HG03460 (cell line): ENCODE measurements at regions not wholly inside any gene's neighbourhood (a gene's known extent, or its start where the extent isn't known, plus 50 kb on each side); places are given as distances from the start of the nearest gene placed in this dataset.
"Not testable (repeated sequence)": the region's sequence is repeated elsewhere in the genome, so short reads cannot be mapped to it uniquely, and the experiment has no call there.

Experiments used
- ATAC-seq: cut with Tn5 transposase; IDR thresholded peaks from one replicate; pipeline ENCODE4 v1.9.1; 2021; ENCODE audit not compliant: unreplicated experiment

GRCh38 chr4:82248903-82249632, 124.7 kb downstream of the HNRNPD start:
- no peak for ATAC-seq

GRCh38 chr4:82247629-82248028, 126.2 kb downstream of the HNRNPD start:
- ATAC-seq = no peak

- ATAC-seq = no peak
Measured at GRCh38 chr4:82247171-82247570, 126.6 kb downstream of the HNRNPD start.

GRCh38 chr4:82241534-82241933, 132.3 kb downstream of the HNRNPD start:
- no peak for ATAC-seq

DNA sequence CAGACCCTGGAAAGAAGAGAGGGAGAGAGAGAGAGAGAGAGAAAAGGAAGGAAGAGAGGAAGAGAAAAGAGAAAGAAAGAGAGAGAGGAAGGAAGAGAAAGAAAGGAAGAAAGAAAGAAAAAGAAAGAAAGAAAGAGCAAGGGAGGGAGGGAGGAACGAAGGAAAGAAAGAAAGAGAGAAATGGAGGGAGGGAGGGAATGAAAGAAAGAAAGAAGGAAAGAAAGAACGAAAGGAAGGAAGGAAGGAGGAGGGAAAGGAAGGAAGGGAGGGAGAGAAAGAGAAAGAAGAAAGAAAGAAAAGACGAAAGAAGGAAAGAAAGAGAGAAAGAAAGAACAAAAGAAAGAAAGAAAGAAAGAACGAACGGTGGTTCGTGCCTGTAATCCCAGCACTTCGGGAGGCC, 133.4 kb downstream of the HNRNPD start:
- ATAC-seq = no peak

GRCh38 chr4:82237142-82237541, 136.6 kb downstream of the HNRNPD start:
- not testable (repeated sequence) for ATAC-seq

DNA sequence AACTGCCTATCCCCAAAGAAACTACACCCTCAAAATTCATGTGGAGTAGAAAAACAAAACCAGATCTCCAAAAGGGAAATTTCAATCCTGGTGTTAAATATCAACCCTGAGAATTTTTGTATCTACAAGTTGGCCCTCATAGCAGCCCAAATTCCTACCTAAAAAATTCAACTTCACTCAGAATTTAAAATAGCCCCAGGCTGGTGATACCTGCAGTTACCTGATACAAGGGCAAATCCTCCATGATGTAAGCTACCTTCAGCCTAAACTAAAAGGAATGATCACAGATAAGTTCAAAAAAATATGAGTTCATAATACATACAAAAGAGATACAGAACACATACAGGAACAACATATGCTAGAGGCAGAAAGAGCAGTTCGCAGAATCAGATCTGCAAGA, 138.4 kb downstream of the HNRNPD start:
- no peak for ATAC-seq

DNA sequence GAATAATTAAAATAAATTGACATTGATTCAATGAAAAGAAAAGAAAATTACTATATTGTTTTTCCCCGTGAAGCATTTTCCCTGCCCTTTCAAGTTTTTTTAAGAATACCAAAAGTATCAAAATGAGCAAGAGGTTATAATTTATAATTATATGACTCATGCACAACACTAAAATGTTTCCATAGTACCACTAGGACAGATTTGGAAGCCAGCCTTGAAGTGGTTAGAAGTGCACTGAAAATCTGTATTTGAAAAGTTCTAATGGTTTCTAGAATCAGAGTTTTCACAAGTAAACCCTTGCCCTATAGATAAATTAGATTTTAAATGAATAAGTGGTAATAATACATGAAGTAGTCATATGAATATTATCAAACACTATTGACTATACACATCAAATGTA, 140.9 kb downstream of the HNRNPD start:
- no peak for ATAC-seq

DNA sequence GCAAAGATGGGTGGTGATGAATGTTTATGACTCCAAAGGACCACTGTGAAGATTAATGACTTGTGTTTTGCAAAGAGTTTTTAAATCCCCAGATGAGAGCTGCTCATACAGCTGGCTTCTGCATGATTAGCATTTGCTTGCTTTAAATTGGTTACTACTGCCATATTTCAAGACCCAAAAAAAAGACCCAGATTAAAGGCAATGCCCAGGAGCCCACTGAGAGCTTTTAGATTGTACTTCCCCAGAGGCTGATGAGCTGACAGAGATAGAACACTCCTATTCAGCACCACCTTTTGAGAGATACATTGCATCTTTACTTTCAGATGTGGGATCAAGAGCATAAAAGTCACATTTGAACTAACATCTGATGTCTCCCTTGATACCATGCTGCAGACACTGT, 142.0 kb downstream of the HNRNPD start:
- no peak for ATAC-seq

GRCh38 chr4:82230306-82230705, 143.5 kb downstream of the HNRNPD start:
- ATAC-seq = no peak

DNA sequence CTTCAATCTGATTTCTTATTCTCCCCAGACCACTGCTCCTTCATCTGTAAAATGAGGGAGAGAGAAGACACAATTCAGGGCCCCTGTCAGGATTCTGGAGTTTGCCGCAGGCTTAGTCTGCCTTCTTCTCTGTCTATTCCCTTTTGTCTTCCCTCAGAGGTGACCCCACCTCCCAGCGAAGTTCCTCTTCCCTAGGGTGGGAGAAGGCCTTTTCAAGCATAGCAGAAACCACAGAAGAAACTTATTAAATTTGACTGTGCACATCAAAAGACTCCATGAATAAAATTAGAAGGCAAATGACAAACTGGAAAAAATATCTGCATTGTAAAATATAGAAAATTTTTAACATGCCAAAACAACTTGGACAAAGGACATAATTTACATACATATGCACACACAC, 148.8 kb downstream of the HNRNPD start:
- no peak for ATAC-seq

- no peak for ATAC-seq
Measured at GRCh38 chr4:82223715-82224114, 150.1 kb downstream of the HNRNPD start.

DNA sequence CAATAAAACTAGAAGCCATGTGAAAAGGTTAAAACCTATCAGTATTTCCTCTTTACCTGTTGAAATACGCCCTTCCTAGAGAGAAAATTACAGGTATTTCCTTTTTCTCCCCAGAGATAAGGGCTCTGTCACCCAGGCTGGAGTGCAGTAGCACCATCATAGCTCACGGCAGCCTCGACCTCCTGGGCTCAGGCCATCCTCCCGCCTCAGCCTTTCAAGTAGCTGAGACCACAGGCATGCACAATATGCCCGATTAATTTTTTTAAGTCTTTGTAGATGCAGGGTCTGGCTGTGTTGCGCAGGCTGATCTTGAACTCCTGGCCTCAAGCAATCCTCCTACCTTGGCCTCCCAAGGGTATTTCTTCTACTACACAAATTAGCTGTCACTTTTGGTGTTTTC, 154.4 kb downstream of the HNRNPD start:
- no peak for ATAC-seq

DNA sequence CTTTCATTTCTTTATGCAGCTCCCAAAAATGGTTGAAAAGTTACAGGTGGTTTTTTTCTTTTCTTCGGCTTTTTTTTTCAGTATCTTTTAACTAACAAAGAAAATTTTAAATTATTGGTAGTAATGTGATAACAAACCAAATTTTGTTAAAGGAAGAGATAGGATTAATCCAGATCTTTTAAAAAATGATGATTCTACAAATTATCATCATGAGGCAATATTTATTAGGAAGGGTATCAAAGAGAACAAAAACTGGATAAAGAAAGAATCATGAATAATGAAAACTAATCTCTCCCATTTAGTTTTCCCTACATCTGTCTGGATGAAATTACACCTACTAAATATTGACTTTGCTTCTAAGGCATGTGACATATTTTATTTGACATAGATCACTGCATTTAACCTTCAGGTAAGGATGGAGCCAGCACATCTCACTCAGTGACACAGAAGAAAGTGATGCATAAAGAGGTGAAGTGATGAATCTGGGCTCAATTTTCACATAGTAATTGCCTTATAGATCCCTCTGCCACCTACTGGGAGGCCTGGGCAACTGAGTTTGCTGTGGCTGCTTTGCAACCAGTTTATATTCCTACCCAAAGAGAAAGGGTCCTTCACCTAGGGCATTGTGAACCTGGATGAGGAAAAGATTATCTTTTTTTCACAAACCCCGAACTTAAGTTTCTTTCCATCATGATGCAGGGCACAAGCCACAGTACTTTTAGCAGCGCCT, 155.6 kb downstream of the HNRNPD start:
- ATAC-seq = no peak

GRCh38 chr4:82216219-82216618, 157.6 kb downstream of the HNRNPD start:
- ATAC-seq = no peak

- no peak for ATAC-seq
Measured at GRCh38 chr4:82215800-82216199, 158.0 kb downstream of the HNRNPD start.

GRCh38 chr4:82215039-82215438, 158.8 kb downstream of the HNRNPD start:
- ATAC-seq = no peak

- no peak for ATAC-seq
Measured at GRCh38 chr4:82213485-82214417, 160.0 kb downstream of the HNRNPD start.

GRCh38 chr4:82201805-82202641, 171.8 kb downstream of the HNRNPD start:
- ATAC-seq = no peak

- ATAC-seq = no peak
Measured at GRCh38 chr4:82201303-82201702, 172.5 kb downstream of the HNRNPD start.

DNA sequence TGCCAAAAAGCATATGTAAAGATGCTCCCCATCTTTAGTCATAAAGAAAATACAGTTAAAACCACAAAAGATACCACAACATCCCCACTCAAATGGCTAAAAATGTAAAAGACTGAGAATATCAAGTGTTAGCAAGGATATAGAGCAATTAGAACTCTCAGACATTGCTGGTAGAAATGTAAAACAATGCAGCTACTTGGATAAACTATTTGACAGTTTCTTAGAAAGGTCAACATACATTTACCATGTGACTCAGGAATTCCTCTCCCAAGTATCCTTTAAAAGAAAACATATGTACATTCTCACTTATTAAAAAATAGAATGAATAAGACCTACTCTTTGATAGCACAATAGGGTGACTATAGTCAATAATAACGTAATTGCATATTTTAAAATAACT, 173.7 kb downstream of the HNRNPD start:
- ATAC-seq = no peak
